TTC549 (cell line): ENCODE measurements at regions not wholly inside any gene's neighbourhood (a gene's known extent, or its start where the extent isn't known, plus 50 kb on each side); places are given as distances from the start of the nearest gene placed in this dataset.

ENCODE experiments used
- FAIRE-seq: peaks from 2 replicates; lab custom pipeline; 2012; peaks lifted over from hg19 to GRCh38; lab: Jason Lieb, UNC

DNA sequence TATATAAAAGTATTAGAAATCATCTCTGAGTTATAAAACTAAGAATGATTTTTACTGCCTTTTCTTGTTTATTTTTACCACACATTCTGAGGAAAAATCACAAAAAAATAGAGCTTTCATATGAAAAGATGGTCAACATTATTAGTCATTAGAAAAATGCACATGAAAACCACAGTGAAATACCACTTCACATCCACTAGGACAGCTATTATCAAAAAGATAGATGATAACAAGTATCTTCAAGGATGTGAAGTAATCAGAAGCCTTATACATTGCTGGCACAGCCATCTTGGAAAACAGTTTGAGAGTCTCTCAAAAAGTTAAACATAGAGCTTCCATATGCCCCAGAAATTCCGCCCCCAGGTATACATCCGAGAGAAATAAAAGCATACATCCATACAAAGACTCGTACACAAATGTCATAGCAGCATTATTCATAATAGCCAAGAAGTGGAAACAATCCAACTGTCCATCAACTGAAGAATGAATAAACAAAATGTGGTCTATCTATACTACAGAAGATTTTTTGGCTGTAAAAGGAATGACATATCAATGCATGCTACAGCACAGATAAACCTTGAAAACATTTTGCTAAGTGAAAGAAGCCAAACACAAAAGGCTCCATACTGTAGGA lies 523.9 kb downstream of the FUT8 start:
- FAIRE-seq: no peak

DNA sequence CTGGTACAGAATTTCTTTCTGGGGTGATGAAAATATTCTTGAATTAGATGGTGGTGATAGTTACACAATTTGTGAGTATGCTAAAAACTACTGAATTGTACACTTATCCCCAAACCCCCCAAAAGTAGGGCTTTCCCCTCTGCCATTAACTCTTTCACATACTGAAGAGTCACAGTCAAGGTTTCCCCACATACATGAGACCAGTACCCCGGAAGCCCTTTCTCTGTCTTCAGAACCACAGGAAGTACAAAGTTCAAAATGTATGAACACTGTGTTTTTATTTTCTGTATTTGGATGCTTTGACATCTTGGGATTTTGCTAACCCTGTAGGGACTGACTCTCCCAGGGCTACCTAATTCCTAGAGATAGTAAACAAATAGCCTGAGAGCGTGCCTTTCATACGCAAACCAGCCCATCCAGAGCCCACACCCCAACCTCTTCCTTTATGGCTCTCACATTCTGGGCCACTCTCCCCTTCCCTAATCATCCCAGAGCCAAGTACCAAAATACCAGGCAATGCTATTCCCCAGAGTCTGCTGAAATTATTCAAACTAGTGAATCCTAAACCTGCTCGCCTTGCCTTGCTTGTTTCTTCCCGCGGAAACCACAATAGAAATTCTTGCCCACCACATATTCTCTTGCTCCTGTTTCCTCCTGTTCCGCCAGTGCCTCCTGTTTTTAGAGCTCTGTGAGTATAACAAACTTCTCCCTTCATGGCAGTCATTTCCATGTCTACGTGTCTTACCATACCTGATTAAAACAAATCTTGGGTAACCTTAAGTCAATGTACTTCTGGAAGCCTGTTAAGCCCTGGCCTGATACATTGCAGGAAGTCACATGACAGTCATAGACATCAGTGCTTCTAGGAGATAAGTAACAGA lies 524.8 kb downstream of the FUT8 start:
- FAIRE-seq: no peak

DNA sequence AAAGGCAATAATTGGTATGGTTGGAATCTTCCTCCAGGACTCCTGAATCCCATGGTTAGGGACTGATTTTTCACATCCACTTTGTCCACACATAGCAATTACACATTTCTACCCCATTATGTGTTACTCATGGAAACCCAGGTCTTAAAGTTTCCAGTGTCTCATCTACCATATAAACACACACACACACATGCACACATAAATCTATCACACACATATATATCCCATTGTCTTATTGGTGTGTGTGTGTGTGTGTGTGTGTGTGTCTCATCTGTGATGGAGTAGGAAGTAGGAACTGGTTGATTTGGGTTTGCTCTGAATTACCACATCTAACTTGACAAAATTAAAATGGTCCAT lies 525.4 kb downstream of the FUT8 start:
- no peak for FAIRE-seq

DNA sequence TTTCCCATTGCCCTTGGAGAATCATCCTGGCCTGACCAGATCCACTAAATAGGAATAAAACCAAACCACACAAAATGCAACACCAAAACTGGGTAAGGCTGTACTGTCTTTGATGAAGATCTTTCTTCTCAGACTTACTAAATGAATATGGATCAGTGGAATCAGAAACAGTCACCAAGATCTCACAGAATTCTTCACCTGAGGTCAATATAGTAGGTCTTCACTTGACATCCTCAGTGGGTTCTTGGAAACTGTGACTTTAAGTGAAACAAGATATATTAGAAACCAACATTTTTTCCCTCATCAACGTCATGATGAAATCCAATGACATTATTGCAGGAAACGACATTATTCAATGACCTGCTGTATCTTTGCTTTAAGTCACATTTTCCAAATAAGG lies 526.2 kb downstream of the FUT8 start:
- no peak for FAIRE-seq

DNA sequence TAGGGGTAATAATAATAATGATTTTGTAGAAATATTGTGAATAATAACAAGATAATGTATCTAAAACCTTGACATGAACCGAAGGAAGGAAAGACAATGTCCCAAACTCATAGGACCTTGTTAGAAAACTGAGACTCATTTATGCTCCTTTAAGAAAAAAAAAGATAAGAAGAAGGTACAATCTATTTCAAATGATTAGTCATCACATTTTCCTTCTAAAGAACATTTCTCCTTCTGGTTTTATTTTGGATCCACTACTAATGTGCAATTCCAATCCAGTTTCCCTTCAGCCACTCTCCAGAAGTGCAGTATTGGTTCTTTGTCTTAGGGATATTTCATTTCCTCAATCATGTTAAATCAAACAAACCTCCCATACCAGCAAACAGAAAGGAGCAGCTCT lies 526.7 kb downstream of the FUT8 start:
- no peak for FAIRE-seq

DNA sequence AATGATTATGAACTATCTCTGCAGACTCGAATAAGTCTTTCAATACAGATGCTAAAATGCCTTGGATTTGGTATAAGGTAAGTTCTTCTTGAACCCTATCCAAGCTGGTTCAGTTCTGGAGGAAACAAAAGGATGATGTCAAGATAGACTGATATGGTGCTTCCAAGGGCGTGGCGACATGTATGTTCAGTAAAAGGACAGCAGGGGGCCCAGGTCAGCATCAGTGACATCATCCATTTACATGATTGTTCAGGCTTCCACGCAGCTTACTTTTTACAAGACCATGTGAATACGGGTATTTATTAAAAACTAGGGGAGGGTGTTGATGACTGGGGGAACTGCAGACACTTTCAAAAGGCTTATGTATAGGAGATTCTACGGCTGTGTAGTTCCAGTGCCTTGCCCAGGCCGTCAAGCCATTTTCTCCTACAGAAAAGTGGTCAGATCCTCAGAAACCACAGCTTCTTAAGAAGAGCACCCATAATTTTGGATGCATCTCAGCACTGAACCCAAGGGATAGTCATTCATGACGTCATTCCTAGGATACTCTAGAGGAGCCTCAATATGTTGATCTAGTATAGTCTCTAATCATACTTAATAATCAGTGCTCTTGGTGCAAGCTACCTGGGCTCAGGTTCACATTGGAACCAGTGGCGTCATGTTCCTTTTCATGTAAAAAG lies 527.7 kb downstream of the FUT8 start:
- FAIRE-seq: no peak

DNA sequence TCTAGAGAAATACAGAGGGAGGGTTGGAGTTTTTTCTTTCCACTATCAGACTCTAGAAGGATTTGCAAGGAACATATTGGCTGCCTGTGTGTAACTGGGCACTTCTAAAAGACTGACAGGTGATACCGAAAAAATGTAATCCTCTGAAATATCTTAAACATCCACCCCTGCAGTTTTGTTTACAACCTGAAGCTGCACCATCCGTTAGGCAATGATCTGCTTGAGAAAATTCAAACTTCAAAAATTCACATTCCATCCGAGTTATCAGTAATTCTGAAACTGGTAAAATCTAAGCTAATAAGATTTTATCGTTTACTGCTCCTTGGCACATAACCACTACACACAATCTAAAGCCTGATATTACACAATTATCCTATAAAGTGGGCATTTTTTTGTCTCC lies 528.6 kb downstream of the FUT8 start:
- no peak for FAIRE-seq

DNA sequence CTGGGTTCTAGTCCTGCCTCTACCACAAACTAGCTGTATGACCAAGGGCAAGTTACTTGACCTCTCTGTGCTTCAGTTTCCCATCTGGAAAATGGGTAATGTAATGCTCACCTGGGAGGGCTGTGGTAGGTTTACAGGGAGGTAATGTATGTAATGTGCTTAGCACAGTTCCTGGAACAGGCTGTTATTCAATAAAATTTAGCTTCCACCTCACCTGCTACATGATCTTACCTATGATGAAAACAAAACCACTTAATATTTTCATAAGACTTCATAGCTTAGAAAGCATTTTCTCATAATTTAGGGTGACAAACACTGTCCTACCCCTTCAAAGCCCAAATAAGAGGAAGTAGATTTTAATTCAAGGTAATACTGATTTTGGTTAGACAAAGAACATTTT lies 530.6 kb downstream of the FUT8 start:
- FAIRE-seq: no peak

DNA sequence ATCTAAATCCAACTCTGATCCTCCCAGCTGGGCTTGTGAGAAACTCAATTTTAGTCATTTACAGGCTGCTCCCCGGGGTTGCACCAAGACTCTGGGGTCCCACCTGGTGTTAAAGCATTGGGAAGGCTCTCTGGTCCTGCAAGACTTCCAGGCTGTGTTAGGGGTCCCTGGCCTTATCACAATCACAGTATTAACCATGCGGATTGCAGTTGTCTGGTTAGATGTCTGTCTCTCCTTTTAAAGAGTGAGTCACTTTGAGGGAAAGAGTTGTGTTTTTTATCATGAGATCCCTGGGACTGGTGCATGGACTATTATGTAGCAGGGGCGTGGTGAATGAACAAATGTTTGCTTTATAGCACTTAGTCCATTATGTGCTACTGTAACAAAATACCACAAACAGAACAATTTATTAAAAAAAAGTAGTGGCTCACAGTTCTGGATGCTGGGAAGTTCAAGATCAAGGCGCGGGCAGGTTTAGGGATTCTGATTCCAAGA lies 531.4 kb downstream of the FUT8 start:
- no peak for FAIRE-seq

DNA sequence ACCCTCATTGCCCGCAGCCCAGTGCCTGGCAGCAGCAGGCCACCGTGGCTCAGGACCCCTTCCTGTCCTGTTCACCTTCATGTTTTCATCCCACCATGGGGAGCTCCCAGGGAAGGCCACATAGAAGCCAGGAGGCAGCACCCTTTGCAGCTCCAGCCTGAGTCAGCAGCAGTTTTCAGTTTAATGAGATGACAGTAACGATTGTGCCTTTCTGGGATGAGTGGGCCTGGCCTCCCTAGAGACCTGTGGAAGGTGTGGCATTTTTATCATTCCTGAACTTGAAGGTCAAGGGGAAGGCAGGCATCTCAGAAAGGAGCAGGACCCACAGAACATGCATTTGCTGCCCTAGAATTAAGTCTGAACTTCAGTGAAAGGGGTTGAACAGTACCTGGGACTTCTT lies 532.8 kb downstream of the FUT8 start:
- FAIRE-seq: no peak

DNA sequence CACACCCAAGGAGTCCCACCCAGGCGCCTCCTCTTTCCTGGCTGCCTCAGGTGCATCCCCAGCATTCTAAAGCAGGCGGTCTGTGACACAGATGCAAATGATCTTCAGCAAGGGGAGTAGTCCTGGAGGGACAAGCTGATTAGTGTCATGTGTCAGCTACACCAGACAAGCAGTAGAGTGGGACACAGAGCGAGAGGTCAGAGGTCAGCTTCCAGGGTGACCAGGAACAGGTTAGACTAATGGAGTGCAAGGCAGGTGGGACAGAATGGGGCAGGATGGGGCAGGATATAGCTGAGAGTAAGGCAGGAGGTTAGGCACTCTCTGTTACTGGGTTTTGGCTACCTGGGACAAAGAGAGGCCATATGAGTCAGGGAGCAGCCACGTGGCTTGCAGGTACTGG lies 534.0 kb downstream of the FUT8 start:
- no peak for FAIRE-seq

DNA sequence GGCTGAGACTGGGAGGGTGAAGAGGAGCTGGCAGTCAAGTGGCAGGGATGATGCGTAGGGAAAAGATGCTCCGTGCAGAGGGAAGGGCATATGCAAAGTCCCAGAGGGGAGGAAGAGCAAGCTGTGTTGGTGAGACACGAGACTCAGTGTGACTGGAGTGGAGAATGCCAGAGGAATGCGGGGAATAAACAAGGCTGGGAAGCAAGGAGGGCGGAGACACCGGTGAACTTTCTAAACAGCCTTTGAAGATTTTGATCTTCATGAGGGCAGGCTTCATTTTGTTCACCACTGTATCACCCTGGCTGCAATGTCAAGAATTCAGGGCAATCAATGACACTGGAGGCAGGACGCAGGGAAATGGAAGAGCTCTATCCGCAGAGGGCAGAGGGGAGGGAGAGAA lies 535.8 kb downstream of the FUT8 start:
- no peak for FAIRE-seq

DNA sequence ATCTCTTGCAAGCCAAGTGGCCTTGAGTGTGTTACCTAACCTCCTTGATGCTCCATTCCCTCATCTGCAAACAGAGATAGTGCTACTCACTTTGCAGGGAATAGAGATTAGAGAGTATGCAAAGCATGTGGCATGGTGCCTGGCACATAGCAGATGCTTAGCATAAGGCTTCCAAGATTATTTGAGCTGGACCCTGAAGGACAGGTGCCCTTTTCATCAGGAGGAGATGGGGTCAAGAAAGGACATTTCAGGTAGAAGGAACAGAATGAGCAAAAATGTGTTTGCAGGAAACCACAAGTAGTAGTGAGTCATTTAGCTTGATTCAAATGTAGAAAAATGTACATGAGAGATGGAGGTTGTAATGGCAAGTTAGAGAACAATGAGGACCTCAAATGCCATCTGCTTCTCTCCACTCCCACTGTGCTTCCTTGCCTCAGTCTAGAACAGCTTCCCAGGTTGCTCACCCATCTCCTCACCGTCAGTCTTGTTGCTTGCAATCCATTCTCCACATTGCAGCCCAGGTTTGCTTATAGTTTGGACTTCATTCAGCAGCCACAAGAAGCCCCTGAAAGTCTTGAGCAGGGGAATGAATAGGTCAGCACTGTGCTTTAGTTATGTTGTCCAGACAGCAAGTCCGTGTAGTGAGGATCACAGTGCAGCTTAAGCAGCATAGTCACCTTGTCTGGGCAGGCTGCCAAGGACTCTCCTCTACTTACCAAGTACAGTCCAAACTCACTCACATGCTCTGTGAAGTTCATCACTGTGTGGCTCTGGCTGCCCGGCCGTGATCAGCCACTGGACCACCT lies 536.3 kb upstream of the CCDC196 start:
- FAIRE-seq: no peak

DNA sequence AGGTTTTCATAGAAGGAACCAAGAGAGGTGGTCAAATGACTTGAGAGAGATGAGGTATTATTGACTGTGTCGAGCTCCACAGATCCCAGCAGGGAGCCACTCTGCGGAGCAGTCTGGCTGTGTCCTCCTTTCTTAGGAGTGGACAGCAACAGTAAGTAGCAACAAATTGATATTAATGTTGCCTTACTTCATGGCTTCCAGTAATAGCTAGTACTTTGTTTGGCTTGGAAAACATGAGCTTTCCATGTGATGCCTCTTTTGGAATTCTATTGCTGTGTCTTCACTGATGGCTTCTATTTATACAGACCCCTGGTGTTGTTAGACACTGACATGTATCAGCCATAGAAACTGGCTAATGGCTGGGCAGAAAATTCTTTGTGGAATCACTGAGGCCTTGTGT lies 531.2 kb upstream of the CCDC196 start:
- FAIRE-seq: no peak

DNA sequence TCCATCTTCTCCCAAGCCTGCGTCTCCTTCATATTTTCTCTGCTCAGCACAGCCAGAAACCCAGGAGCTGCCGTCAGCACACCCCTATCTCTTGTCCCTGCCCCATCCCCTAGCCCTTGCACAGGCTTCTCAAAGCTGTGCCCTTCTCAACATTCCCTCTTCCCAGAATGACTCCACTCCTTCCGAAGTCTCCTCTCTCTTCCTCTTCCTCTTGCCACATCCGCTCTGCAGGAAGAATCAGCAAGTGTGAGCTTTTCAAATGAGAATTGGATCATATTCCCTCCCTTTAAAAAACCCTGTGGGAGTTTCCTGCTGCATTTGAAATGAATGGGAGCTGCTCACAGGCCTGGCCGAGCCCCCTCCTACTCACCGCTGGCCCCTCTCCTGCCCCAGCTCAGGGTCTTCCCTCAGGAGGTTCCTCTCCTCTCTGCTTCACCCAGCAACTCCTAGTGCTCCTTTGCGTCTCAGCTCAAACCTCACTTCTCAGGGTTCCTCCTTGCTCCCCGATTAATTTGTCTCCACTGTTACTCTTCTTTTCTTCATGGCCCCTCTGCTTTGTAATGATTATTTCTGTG lies 528.5 kb upstream of the CCDC196 start:
- no peak for FAIRE-seq

DNA sequence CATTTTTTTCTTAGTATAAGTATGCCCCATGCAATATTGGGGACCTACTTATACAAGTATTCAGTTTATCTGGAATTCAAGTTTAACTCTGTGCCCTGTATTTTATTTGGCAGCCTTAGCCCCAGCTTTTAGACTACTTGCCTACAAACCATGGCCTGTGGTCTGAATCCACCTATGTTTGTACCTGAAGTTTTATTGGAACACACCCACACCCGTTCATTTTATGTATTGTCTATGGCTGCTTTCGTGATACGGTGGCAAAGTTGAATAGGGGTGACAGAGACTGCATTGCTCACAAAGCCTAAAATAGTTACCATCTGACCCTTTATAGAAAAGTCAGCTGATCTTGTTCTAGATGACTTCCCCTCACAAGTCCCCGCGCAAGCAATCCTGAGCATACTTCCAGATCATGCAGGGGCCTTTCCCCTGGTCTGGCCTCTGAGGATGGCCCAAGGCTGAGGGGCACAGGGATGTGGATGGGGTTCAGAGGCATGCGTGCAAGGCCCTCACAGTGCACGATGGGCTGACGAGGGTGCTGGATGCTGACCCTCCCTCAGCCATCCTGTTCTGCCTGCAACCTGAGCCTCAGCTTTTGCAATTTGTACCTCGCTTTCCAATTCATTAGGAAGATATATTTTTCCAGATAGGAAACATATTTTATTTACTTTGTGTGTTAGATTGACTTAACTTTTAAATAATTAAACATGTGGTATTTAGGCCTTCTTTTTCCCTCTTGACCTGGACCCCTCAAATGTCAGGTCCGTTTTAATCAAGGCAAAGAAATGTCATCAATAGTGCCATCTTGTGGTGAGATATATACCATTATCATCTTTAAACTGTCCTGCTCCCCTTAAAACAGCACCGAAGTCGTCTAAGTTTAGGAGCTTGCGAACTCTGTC lies 527.3 kb upstream of the CCDC196 start:
- FAIRE-seq: peak; percentile 75

DNA sequence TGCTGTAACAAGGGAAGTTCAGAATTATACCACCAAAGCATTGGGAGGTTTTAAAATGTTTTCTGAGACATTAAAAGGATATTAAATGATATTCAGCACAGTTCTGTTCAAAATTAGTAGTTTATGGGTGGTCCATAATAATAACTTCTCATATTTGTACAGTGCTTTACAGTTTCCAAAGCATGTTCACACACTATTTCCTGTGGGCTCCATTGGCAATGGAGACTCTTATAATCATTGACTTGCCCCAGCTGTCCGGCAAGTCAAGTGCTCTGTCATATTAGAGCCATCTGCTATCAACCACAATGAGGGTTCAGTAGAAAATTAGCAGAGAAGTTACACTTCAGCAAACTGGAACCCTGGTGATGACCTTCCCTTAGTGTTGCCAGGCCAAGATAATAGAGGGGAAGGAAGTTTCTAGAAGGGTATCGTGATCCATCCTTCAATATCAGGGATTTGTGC lies 526.6 kb upstream of the CCDC196 start:
- FAIRE-seq: no peak

DNA sequence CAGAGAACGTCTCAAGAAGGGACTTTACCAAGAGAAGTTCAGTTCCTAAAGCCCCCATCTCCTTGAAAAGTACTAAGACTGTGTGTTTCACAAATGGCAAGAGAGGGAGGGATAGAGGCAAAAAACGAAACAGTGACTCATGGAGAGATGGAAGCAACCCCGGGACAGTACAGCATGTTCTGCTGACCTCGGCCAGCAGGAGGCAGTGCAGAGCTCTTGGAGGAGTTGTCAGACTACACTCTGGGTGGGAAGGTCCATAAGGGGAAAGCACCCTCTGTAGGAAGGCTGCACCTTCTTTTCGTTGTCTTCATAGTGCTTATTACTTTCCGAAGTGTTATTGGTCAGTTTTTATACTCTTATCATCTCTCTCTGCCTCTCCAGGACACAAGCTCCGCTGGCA lies 525.2 kb upstream of the CCDC196 start:
- FAIRE-seq: no peak

DNA sequence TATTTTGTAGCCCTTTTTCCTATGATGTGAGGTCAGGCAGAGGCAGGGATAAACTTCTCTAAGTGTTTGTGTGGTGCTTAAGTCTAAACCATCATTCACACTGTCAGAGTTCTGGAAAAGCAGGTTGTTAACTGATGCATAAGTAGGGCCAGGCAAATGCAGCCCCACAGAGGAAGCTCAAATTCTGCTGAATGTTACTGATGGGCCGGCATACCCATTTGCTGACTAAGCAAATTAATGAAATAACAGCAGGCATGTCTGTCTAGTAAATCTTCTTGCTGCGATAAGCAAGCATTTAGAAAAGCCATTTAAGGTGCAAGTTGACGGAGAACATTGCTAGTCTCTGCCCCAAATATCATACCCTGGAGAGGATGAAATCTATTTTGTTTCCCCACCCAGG lies 523.2 kb upstream of the CCDC196 start:
- FAIRE-seq: no peak

DNA sequence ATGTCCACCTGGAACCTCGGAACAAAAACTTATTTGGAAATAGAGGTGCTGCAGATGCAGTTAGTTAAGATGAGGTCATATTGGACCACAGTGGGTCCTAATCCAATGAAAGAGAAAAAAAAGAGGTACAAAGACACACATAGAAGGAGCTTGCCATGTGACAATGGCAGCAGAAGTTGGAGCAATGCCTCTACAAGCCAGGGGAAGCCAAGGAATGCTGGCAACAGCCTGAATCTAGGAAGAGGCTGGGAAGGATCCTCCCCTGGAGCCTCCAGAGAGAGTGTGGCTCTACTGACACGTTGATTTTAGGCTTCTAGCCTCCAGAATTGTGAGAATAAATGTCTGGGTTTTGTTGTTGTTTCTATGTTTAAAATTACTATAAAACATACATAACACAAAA lies 521.8 kb upstream of the CCDC196 start:
- no peak for FAIRE-seq

DNA sequence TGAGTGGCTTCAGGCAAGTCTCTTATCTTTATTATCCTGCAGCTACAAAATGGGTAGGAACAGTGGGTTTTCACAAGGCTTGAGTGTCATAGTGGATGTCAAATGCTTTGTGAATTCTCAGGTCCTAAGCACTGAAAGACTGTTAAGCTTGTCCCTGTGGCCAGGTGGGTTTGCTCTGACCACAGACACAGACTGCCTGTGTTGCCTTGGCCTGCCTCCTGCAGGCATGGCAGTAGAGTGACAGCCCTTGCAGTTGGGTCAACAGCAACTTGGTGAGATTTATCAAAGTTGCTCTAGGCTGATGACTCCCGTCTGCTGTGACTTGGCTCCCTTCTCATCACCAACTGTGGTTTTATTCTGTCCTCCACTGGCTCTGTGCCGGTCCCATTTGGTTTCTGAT lies 520.0 kb upstream of the CCDC196 start:
- no peak for FAIRE-seq
